ENCODE measurements at regions not wholly inside any gene's neighbourhood (a gene's known extent, or its start where the extent isn't known, plus 50 kb on each side); places are given as distances from the start of the nearest gene placed in this dataset.

DNA sequence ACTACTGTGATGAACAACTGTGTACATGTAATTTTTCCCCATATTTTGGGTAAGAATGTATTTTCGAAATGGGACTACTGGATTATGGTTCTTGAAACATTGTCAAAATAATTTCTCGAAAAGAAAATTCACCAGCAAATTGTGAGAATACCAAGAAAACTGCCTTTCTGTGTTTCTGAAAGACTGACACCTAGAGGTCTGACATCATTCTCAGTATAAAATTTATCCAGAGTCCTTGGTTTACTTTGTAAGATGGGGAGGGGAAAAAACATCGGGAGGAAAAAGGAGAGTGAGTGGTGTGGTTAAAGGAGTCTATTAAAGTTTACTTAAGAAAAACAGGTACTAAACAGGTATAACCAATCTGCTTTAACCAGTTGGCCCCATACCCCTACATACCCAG lies 149.2 kb downstream of the CEP120 start:
- H3K4me3 ChIP-seq = no peak overlapping the region
- no peaks in the 10 kb centered on the region for H3K9me3 ChIP-seq
- peak; percentile 22 for TF ChIP-seq CTCF (IDR thresholded peaks at IDR 0.05)
- intact Hi-C loops (cut with DNase I) = no loop called here
- ATAC-seq (no peak), DNase-seq (no peak)
- H3K27me3 ChIP-seq (ENCODE audit: low read depth) = no peaks in the 10 kb centered on the region
- H3K36me3 ChIP-seq = no peaks in the 10 kb centered on the region
- no peak overlapping the region for H3K27ac ChIP-seq
- no peaks in the 10 kb centered on the region for H3K4me1 ChIP-seq

- Histone ChIP-seq H3K27me3 (ENCODE audit: low read depth) (no peaks in the 10 kb centered on the region), H3K36me3 (no peaks in the 10 kb centered on the region), H3K27ac (no peak overlapping the region), H3K4me1 (no peaks in the 10 kb centered on the region), H3K4me3 (no peak overlapping the region), H3K9me3 (no peaks in the 10 kb centered on the region)
- ATAC-seq (no peak), DNase-seq (no peak)
- no peak for TF ChIP-seq CTCF (IDR thresholded peaks at IDR 0.05)
- intact Hi-C loops (cut with DNase I) = no loop called here
These were observed 150.1 kb downstream of the CEP120 start for GRCh38 chr5:123273095-123273494.

DNA sequence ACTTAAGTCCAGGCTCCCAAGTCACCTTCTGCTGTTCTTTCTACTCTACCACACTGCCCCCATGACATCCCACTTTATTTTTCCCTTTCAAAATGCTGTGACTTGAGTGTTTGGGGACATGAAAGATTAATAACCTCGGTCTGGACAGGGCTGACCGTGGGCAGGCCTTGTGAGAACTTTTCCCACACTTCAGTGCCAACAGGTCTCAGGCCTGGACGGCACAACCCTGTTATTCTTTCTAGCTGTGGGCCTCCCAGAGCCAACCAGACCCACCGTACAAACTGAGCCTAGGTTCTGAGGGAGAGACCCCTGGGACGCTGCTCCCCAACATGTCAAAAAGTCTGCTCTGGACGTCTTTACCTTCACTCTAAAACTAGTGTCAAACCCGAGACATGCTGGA lies 153.4 kb downstream of the CEP120 start:
- DNase-seq = no peak
- intact Hi-C loops (cut with DNase I) = no loop called here
- no peaks in the 10 kb centered on the region for H3K27me3 ChIP-seq (ENCODE audit: low read depth)
- H3K4me1 ChIP-seq = no peaks in the 10 kb centered on the region
- H3K36me3 ChIP-seq = no peaks in the 10 kb centered on the region
- H3K4me3 ChIP-seq = no peak overlapping the region
- TF ChIP-seq CTCF (IDR thresholded peaks at IDR 0.05) = no peak
- H3K27ac ChIP-seq = no peak overlapping the region
- no peaks in the 10 kb centered on the region for H3K9me3 ChIP-seq
- no peak for ATAC-seq

- intact Hi-C loops (cut with DNase I) = no loop called here
- no peak for ATAC-seq
- H3K4me1 ChIP-seq = no peaks in the 10 kb centered on the region
- no peaks in the 10 kb centered on the region for H3K9me3 ChIP-seq
- H3K4me3 ChIP-seq = no peak overlapping the region
- no peak for TF ChIP-seq CTCF (IDR thresholded peaks at IDR 0.05)
- H3K36me3 ChIP-seq = no peaks in the 10 kb centered on the region
- no peaks in the 10 kb centered on the region for H3K27me3 ChIP-seq (ENCODE audit: low read depth)
- H3K27ac ChIP-seq = no peak overlapping the region
- DNase-seq = no peak
These were observed 153.8 kb downstream of the CEP120 start for GRCh38 chr5:123269436-123269835.

DNA sequence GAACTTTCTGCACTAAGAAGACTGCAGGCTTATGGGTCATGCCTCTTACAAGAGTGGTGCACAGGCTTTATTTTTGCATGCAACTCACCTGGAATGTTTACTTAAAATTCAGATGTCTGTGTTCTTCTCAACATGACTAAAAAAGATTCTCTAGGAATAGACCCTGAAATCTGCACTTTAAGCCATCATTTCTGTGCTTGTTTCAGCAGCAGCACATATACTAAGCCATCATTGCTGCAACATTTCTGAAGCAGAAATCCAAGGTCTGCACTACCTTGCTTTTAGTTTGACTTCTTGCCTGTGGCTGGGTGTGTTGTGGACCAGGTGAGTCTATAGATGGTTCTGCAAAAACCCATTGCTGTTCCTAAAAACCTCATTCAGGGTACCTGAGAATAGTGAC lies 156.8 kb downstream of the CEP120 start:
- no peak for DNase-seq
- Histone ChIP-seq H3K36me3 (no peaks in the 10 kb centered on the region), H3K9me3 (no peaks in the 10 kb centered on the region), H3K4me3 (no peak overlapping the region), H3K4me1 (no peaks in the 10 kb centered on the region), H3K27me3 (ENCODE audit: low read depth) (no peaks in the 10 kb centered on the region), H3K27ac (no peak overlapping the region)
- TF ChIP-seq CTCF (IDR thresholded peaks at IDR 0.05) = no peak
- ATAC-seq = no peak
- intact Hi-C loops (cut with DNase I) = no loop called here

DNA sequence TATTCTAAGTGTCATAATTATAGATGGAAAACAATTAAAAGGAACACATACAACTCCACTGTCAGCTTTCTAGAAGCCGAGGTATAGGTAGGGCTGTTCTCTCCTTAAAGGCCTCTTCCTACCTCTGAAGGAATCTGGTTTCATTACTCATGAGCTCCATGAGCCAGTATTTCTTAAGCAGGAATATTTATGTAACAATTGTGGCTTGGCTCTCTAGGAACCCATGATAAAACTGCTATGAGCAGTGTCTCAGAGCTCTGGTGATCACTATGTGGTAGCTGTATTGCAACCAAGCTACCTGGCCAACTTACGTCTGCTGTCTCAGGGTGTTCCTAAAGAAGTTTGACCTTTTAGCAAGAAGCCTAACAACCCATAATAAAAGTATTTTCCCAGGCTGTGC lies 157.7 kb downstream of the CEP120 start:
- no peak for DNase-seq
- Histone ChIP-seq H3K4me3 (no peak overlapping the region), H3K27ac (no peak overlapping the region), H3K27me3 (ENCODE audit: low read depth) (no peaks in the 10 kb centered on the region), H3K36me3 (no peaks in the 10 kb centered on the region), H3K4me1 (no peaks in the 10 kb centered on the region), H3K9me3 (no peaks in the 10 kb centered on the region)
- ATAC-seq = no peak
- intact Hi-C loops (cut with DNase I) = no loop called here
- TF ChIP-seq CTCF (IDR thresholded peaks at IDR 0.05) = no peak

All from lower lobe of right lung (tissue), 2 donors.